Ovary (tissue), 7 donors: ENCODE measurements at regions not wholly inside any gene's neighbourhood (a gene's known extent, or its start where the extent isn't known, plus 50 kb on each side); places are given as distances from the start of the nearest gene placed in this dataset.

Experiments used
- DNase-seq, 5 donors: peaks; one replicate each; pipeline ENCODE4 v3.0.0-alpha.2; 2019 to 2020
- H3K27ac ChIP-seq, 2 donors: fragments of 200-600 bp; one replicate each; pipeline versions ENCODE4 v1.5.1 to v1.8.0; 2019 to 2022
- H3K27me3 ChIP-seq: fragments of 200-600 bp; one replicate; pipeline ENCODE4 v1.8.0; 2022
- H3K36me3 ChIP-seq: fragments of 200-600 bp; sonication (generic); one replicate; pipeline ENCODE4 v1.5.1; 2019
- H3K4me1 ChIP-seq: one replicate; pipeline ENCODE4 v1.8.1; 2013; ENCODE audit warnings: mild to moderate bottlenecking, moderate library complexity; ENCODE audit not compliant: insufficient read depth
- H3K4me3 ChIP-seq: fragments of 200-600 bp; sonication (generic); one replicate; pipeline ENCODE4 v1.5.1; 2017
- H3K9me3 ChIP-seq, 2 donors: fragments of 200-600 bp in 1 of 2; sonication (generic) in 1 of 2; one replicate each; pipeline versions ENCODE4 v1.5.1 to v1.8.1; 2013 to 2019; ENCODE audit warnings: mild to moderate bottlenecking in 1 of 2, moderate library complexity in 1 of 2
- CTCF ChIP-seq, 3 donors: fragments of 450-650 bp in 2 of 3; fragments of 200-600 bp in 1 of 3; IDR thresholded peaks; one replicate each; pipeline versions ENCODE4 v1.5.1 to v1.8.0; 2016 to 2022; ENCODE audit warnings: antibody characterized with exemption in 3 of 3, mild to moderate bottlenecking in 1 of 3
- EP300 ChIP-seq: sonication (generic); formaldehyde crosslinking; IDR thresholded peaks from one replicate; pipeline ENCODE4 v1.6.1; 2017; ENCODE audit warnings: antibody characterized with exemption
- POLR2A ChIP-seq: fragments of 450-650 bp; IDR thresholded peaks from one replicate; pipeline ENCODE4 v1.6.1; 2017; ENCODE audit warnings: antibody characterized with exemption, mild to moderate bottlenecking, moderate library complexity
- WGBS, 3 donors: extraction: QIAGEN DNeasy Blood & Tissue Kit in 1 of 3; methylation state at CpG; one replicate each; pipeline versions ENCODE4 v1.1.5 to v1.1.7; 2013 to 2017; 5-methylcytosine and 5-hydroxymethylcytosine counted together
- intact Hi-C, 4 donors: fragments of 100-400 bp; cut with DNase I; formaldehyde crosslinking; loops; one replicate each; pipeline versions ENCODE4 v1.11.0 to v1.15.1; 2022 to 2023
- donor health status: DM: no; HTN: no; CAD: no; lungs with moderate emphysema.
- donor health status: DM: no; HTN: no; CAD: no.
- donor health status: Bipolar disorder and iron deficiency.
- donor health status: DM: no; HTN: no; CAD: no.
- donor health status: DM: yes; HTN: yes; CAD: no.

GRCh38 chr6:71034563-71035345 lies 77.9 kb upstream of the B3GAT2 start:
- H3K4me1 ChIP-seq: peaks cover 4% of the 10 kb centered on the region
- H3K4me3 ChIP-seq: no peak overlapping the region
- no peak overlapping the region for H3K27ac ChIP-seq
- no peaks in the 10 kb centered on the region for H3K27me3 ChIP-seq
- 65 to 72% (median 66%) methylated on average over 4 of the region's 4 CpGs for WGBS, 3 donors
- no peak for DNase-seq
- H3K9me3 ChIP-seq: no peaks in the 10 kb centered on the region
- TF ChIP-seq POLR2A (no peak), EP300 (no peak), CTCF (IDR thresholded peaks at IDR 0.05) (no peak)
- intact Hi-C loops: no loop called here
- no peaks in the 10 kb centered on the region for H3K36me3 ChIP-seq

- TF ChIP-seq EP300 (no peak), POLR2A (no peak), CTCF (IDR thresholded peaks at IDR 0.05) (no peak)
- no peak for DNase-seq
- no peaks in the 10 kb centered on the region for H3K9me3 ChIP-seq
These were observed 79.0 kb upstream of the B3GAT2 start for GRCh38 chr6:71035871-71036270.

GRCh38 chr6:71038711-71039344 lies 82.0 kb upstream of the B3GAT2 start:
- Histone ChIP-seq H3K27ac (no peak overlapping the region), H3K4me1 (peaks cover 2% of the 10 kb centered on the region), H3K9me3 (no peaks in the 10 kb centered on the region), H3K4me3 (no peak overlapping the region), H3K27me3 (no peaks in the 10 kb centered on the region), H3K36me3 (no peaks in the 10 kb centered on the region)
- DNase-seq: no peak
- no peak for TF ChIP-seq CTCF (IDR thresholded peaks at IDR 0.05)
- TF ChIP-seq EP300: no peak
- no peak for TF ChIP-seq POLR2A
- intact Hi-C loops: no loop called here
- 29 to 39% (median 36%) methylated on average over 8 of the region's 8 CpGs for WGBS, 3 donors

More at GRCh38 chr6:71035871-71036270, 79.0 kb upstream of the B3GAT2 start:
- intact Hi-C loops: no loop called here
- Histone ChIP-seq H3K27me3 (no peaks in the 10 kb centered on the region), H3K4me1 (peaks cover 4% of the 10 kb centered on the region), H3K27ac (no peak overlapping the region), H3K36me3 (no peaks in the 10 kb centered on the region), H3K4me3 (no peak overlapping the region)

- H3K36me3 ChIP-seq: no peaks in the 10 kb centered on the region
- 86 to 100% (median 86%) methylated on average over 1 of the region's 1 CpG for WGBS, 3 donors
- intact Hi-C loops: no loop called here
- no peaks in the 10 kb centered on the region for H3K9me3 ChIP-seq
- H3K4me1 ChIP-seq: peaks cover 2% of the 10 kb centered on the region
- DNase-seq: no peak
- no peak overlapping the region for H3K4me3 ChIP-seq
- no peaks in the 10 kb centered on the region for H3K27me3 ChIP-seq
- H3K27ac ChIP-seq: no peak overlapping the region
- TF ChIP-seq CTCF (IDR thresholded peaks at IDR 0.05) (no peak), EP300 (no peak), POLR2A (no peak)
These were observed 83.2 kb upstream of the B3GAT2 start for GRCh38 chr6:71040043-71040442.
